ENCODE measurements at regions not wholly inside any gene's neighbourhood (a gene's known extent, or its start where the extent isn't known, plus 50 kb on each side); places are given as distances from the start of the nearest gene placed in this dataset.

DNA sequence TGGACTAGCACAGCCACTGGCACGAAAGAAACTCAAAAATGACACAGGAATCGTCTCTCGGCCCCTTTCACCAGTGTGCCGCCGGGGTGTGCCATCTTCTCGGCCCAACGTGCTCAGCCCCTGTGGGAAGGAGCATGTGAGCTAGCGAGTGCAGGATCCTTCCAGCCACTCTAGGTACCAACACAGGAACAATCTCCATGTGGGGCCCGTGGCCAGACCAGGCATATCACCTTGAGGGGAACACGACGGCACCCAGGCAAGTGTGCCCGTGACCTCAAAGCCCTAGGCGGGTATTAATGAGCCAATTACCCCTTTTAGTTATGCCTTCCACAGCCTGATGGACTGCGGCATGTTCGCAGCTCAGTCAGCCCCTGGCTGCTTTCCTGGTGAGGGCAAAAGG lies 231.5 kb downstream of the FAT4 start:
- no peak for DNase-seq
- intact Hi-C loops (cut with DNase I; ENCODE audit: low total_unique reads): no loop called here

DNA sequence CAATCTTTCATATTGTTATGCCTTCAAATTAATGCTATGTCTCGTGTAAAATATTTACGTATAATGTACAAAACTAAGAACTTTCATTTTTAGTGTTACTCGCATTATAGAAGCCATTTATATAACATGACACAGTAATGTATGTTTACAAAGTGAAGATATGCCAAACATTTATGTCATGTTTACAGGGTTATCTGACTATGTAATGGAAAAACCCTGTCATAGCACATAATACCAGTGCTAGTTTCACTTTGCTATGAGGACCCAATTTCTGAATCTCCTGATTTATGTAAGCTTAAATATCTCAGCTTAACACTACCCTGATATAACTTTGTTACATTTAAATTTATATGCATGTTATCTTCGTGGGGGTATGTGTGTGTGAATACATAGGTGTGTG lies 233.1 kb downstream of the FAT4 start:
- TF ChIP-seq, protein P1, sequence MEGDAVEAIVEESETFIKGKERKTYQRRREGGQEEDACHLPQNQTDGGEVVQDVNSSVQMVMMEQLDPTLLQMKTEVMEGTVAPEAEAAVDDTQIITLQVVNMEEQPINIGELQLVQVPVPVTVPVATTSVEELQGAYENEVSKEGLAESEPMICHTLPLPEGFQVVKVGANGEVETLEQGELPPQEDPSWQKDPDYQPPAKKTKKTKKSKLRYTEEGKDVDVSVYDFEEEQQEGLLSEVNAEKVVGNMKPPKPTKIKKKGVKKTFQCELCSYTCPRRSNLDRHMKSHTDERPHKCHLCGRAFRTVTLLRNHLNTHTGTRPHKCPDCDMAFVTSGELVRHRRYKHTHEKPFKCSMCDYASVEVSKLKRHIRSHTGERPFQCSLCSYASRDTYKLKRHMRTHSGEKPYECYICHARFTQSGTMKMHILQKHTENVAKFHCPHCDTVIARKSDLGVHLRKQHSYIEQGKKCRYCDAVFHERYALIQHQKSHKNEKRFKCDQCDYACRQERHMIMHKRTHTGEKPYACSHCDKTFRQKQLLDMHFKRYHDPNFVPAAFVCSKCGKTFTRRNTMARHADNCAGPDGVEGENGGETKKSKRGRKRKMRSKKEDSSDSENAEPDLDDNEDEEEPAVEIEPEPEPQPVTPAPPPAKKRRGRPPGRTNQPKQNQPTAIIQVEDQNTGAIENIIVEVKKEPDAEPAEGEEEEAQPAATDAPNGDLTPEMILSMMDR (IDR thresholded peaks at IDR 0.05): no peak
- no peaks in the 10 kb centered on the region for H3K36me3 ChIP-seq
- no peak for DNase-seq
- no peak overlapping the region for H3K4me3 ChIP-seq
- no peaks in the 10 kb centered on the region for H3K27me3 ChIP-seq
- H3K4me1 ChIP-seq: no peaks in the 10 kb centered on the region
- no peak overlapping the region for H3K27ac ChIP-seq
- intact Hi-C loops (cut with DNase I; ENCODE audit: low total_unique reads): no loop called here
- H3K9me3 ChIP-seq: no peaks in the 10 kb centered on the region

More for the DNA sequence above, 231.5 kb downstream of the FAT4 start:
- Histone ChIP-seq H3K36me3 (no peaks in the 10 kb centered on the region), H3K9me3 (no peaks in the 10 kb centered on the region), H3K4me1 (no peaks in the 10 kb centered on the region), H3K27ac (no peak overlapping the region), H3K27me3 (no peaks in the 10 kb centered on the region), H3K4me3 (no peak overlapping the region)
- TF ChIP-seq, protein P1 (IDR thresholded peaks at IDR 0.05): no peak

DNA sequence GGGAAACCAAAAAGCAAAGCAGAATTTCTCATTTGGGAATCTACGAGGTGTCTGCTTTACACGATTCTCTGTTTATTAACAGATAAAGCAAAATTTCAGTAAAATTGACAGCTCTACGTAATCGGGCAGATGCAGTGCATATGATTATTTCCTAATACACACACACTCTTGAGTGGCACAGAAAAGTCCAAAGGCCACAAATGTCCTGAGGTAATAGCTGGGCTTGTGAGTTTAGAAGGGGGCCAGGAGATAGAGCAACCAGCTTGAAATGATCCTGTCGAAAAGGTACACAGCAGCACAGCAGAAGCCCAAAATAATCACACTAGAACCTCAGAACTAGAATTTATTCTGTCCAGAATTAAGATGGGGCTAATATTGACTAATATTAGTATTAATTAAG lies 236.0 kb downstream of the FAT4 start:
- no peak overlapping the region for H3K27ac ChIP-seq
- TF ChIP-seq, protein P1 (IDR thresholded peaks at IDR 0.05): no peak
- H3K9me3 ChIP-seq: no peaks in the 10 kb centered on the region
- no peaks in the 10 kb centered on the region for H3K27me3 ChIP-seq
- intact Hi-C loops (cut with DNase I; ENCODE audit: low total_unique reads): no loop called here
- no peak for DNase-seq
- no peaks in the 10 kb centered on the region for H3K36me3 ChIP-seq
- H3K4me1 ChIP-seq: no peaks in the 10 kb centered on the region
- H3K4me3 ChIP-seq: no peak overlapping the region

DNA sequence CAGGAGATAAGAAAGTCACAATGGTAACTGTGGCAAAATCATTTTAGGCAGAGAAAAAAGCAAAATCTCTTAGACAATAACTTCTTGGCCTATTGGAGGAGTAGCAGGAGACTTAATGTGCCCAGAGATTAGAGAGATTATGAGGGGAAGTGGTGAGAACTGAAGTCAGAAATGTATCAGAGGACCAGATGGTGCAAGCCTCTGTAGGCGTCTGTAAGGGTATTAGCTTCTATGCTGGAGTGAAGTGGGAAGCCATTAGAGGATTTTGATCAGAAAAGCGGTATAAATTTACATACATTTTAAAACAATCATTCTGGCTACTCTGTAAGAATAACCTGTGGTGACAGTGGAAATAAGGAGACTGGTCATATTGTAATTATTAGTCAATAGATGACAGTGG lies 236.7 kb downstream of the FAT4 start:
- TF ChIP-seq, protein P1 (IDR thresholded peaks at IDR 0.05): no peak

DNA sequence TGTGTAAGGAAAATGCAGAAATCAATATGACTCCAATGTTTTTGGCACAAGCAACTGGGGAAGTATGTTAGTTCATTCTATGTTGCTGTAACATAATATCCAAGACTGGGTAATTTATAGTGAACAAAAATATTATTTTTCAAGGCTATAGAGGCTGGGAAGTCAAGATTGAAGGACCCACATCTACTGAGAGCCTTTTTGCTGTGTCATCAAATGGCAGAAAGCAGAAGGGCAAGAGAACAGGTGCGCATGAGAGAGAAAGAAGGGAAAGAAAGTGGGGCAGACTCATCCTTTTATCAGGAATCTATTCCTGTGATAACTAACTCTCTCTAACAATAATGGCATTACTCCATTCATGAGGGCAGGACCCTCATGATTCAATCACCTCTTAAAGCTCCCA lies 237.2 kb downstream of the FAT4 start:
- H3K4me1 ChIP-seq: no peaks in the 10 kb centered on the region
- TF ChIP-seq, protein P1 (IDR thresholded peaks at IDR 0.05): no peak
- H3K4me3 ChIP-seq: no peak overlapping the region
- DNase-seq: no peak
- no peaks in the 10 kb centered on the region for H3K27me3 ChIP-seq
- no peaks in the 10 kb centered on the region for H3K9me3 ChIP-seq
- H3K36me3 ChIP-seq: no peaks in the 10 kb centered on the region
- H3K27ac ChIP-seq: no peak overlapping the region
- intact Hi-C loops (cut with DNase I; ENCODE audit: low total_unique reads): no loop called here

More for the DNA sequence above, 236.7 kb downstream of the FAT4 start:
- DNase-seq: no peak
- Histone ChIP-seq H3K9me3 (no peaks in the 10 kb centered on the region), H3K4me3 (no peak overlapping the region), H3K27me3 (no peaks in the 10 kb centered on the region), H3K36me3 (no peaks in the 10 kb centered on the region), H3K4me1 (no peaks in the 10 kb centered on the region), H3K27ac (no peak overlapping the region)
- intact Hi-C loops (cut with DNase I; ENCODE audit: low total_unique reads): no loop called here

DNA sequence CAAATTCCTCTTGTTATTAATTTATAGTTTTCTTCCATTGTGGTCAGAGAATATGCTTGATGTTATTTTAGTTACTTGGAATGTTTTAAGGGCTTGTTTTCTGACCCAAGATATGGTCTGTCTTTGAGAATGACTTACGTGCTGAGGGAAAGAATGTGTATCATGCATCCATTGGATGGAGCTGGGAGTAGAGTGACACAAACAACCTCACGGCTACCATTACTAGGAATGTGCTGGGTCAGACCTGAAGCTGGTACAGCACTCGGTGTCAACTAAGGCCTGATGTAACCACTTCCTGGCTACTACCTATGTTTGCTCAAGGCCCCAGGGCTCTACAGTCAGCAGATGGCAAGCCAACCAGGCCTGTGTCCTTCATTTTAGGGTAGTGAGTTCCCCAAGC lies 257.8 kb downstream of the FAT4 start:
- Histone ChIP-seq H3K27ac (no peak overlapping the region), H3K4me3 (no peak overlapping the region), H3K36me3 (no peaks in the 10 kb centered on the region), H3K4me1 (peaks cover 0 to 7% (median 0%) of the 10 kb centered on the region in 4 donors), H3K27me3 (no peaks in the 10 kb centered on the region), H3K9me3 (no peaks in the 10 kb centered on the region)
- DNase-seq: no peak
- TF ChIP-seq, protein P1 (IDR thresholded peaks at IDR 0.05): no peak
- intact Hi-C loops (cut with DNase I; ENCODE audit: low total_unique reads): no loop called here
